GM23338 (cell line): ENCODE measurements at regions not wholly inside any gene's neighbourhood (a gene's known extent, or its start where the extent isn't known, plus 50 kb on each side); places are given as distances from the start of the nearest gene placed in this dataset.

Source experiments
- ATAC-seq: fragments of 200-7000 bp; cut with Tn5 transposase; 3 replicates; pipeline ENCODE4 v1.9.1; 2020
- DNase-seq: peaks from one replicate; pipeline ENCODE4 v3.0.0-alpha.2; 2015; ENCODE audit warnings: low spot score
- H2AFZ ChIP-seq: fragments of 200-600 bp; sonication (generic); 2 replicates; pipeline ENCODE4 v1.8.0; 2016; ENCODE audit warnings: antibody characterized with exemption, mild to moderate bottlenecking, moderate library complexity
- H3F3A ChIP-seq: fragments of 200-600 bp; sonication (generic); replicated peaks from 2 replicates; pipeline ENCODE4 v1.8.0; 2017; ENCODE audit warnings: antibody characterized with exemption, mixed run types, low read depth
- H3K27ac ChIP-seq: fragments of 200-600 bp; sonication (generic); 2 replicates; pipeline ENCODE4 v1.6.1; 2016; ENCODE audit warnings: low read depth
- H3K27me3 ChIP-seq: fragments of 200-600 bp; sonication (generic); 2 replicates; pipeline ENCODE4 v1.8.0; 2016; ENCODE audit warnings: mild to moderate bottlenecking, mixed run types, moderate library complexity; ENCODE audit not compliant: insufficient read depth
- H3K36me3 ChIP-seq: fragments of 200-600 bp; sonication (generic); 2 replicates; pipeline ENCODE4 v1.8.0; 2016; ENCODE audit warnings: mild to moderate bottlenecking; ENCODE audit not compliant: insufficient read depth
- H3K4me1 ChIP-seq: fragments of 200-600 bp; sonication (generic); 2 replicates; pipeline ENCODE4 v1.8.0; 2016; ENCODE audit warnings: mild to moderate bottlenecking, moderate library complexity; ENCODE audit not compliant: insufficient read depth
- H3K4me2 ChIP-seq: fragments of 200-600 bp; sonication (generic); 2 replicates; pipeline ENCODE4 v1.7.1; 2017; ENCODE audit warnings: mixed run types
- H3K4me3 ChIP-seq: fragments of 200-600 bp; sonication (generic); 2 replicates; pipeline ENCODE4 v1.6.1; 2016; ENCODE audit warnings: mixed run types
- H3K79me2 ChIP-seq: fragments of 200-600 bp; sonication (generic); replicated peaks from 2 replicates; pipeline ENCODE4 v1.8.0; 2017; ENCODE audit warnings: mild to moderate bottlenecking; ENCODE audit not compliant: insufficient read depth
- H3K9me2 ChIP-seq: fragments of 200-600 bp; sonication (generic); 2 replicates; pipeline ENCODE4 v1.8.0; 2017; ENCODE audit not compliant: insufficient read depth
- H4K20me1 ChIP-seq: fragments of 200-600 bp; sonication (generic); replicated peaks from 2 replicates; pipeline ENCODE4 v1.8.0; 2017; ENCODE audit warnings: mild to moderate bottlenecking; ENCODE audit not compliant: insufficient read depth
- H3K27ac Mint-ChIP-seq: 2 replicates; pipeline ENCODE4 v1.8.0; 2020; ENCODE audit warnings: inconsistent platforms, mild to moderate bottlenecking, moderate library complexity, mixed read lengths
- H3K27me3 Mint-ChIP-seq: 3 replicates; pipeline ENCODE4 v1.8.0; 2022; ENCODE audit warnings: low read depth, mild to moderate bottlenecking, moderate library complexity, mixed read lengths, inconsistent platforms; ENCODE audit not compliant: insufficient read depth, poor library complexity
- H3K36me3 Mint-ChIP-seq: 3 replicates; pipeline ENCODE4 v1.8.0; 2021; ENCODE audit warnings: low read depth, mild to moderate bottlenecking, inconsistent platforms, moderate library complexity, mixed read lengths
- H3K4me1 Mint-ChIP-seq: 3 replicates; pipeline ENCODE4 v1.8.0; 2020; ENCODE audit warnings: mild to moderate bottlenecking, inconsistent platforms, mixed read lengths
- H3K4me3 Mint-ChIP-seq: 3 replicates; pipeline ENCODE4 v1.8.0; 2021; ENCODE audit warnings: moderate library complexity, mild to moderate bottlenecking, inconsistent platforms, mixed read lengths
- H3K9me3 Mint-ChIP-seq: 3 replicates; pipeline ENCODE4 v1.8.0; 2020; ENCODE audit warnings: moderate library complexity, mild to moderate bottlenecking, inconsistent platforms, mixed read lengths
- CREB1 ChIP-seq: fragments of 250-450 bp; sonication (Bioruptor Pico); IDR thresholded peaks from 2 replicates; pipeline ENCODE4 v1.5.0; 2020; ENCODE audit warnings: low read depth, mild to moderate bottlenecking, moderate library complexity
- EZH2 ChIP-seq: fragments of 200-600 bp; sonication (generic); IDR thresholded peaks from one replicate; pipeline ENCODE4 v1.8.0; 2017; ENCODE audit warnings: antibody characterized with exemption, mild to moderate bottlenecking, low read depth; ENCODE audit not compliant: unreplicated experiment
- EZH2phosphoT487 ChIP-seq: fragments of 200-600 bp; sonication (generic); IDR thresholded peaks from one replicate; pipeline ENCODE4 v1.8.1; 2018; ENCODE audit warnings: antibody characterized with exemption; ENCODE audit not compliant: unreplicated experiment
- JUNB ChIP-seq: IDR thresholded peaks from one replicate; pipeline ENCODE4 v1.6.1; 2016; ENCODE audit warnings: antibody characterized with exemption; ENCODE audit not compliant: unreplicated experiment
- NANOG ChIP-seq: IDR thresholded peaks from 2 replicates; pipeline ENCODE4 v1.6.1; 2016; ENCODE audit warnings: antibody characterized with exemption, borderline replicate concordance
- POLR2AphosphoS5 ChIP-seq: IDR thresholded peaks from 2 replicates; pipeline ENCODE4 v1.6.1; 2016; ENCODE audit warnings: antibody characterized with exemption, low read depth
- STAT1 ChIP-seq: IDR thresholded peaks from one replicate; pipeline ENCODE4 v1.6.1; 2016; ENCODE audit warnings: antibody characterized with exemption; ENCODE audit not compliant: unreplicated experiment
- ZNF114 ChIP-seq: fragments of 250-450 bp; sonication (Bioruptor Pico); IDR thresholded peaks from 2 replicates; pipeline ENCODE4 v1.5.0; 2020; ENCODE audit warnings: mild to moderate bottlenecking, moderate library complexity
- ZNF331 ChIP-seq: fragments of 250-450 bp; sonication (Bioruptor Pico); IDR thresholded peaks from 2 replicates; pipeline ENCODE4 v1.5.0; 2020; ENCODE audit warnings: low read depth, mild to moderate bottlenecking, moderate library complexity
- TF ChIP-seq, protein P1 (sequence below), 2 experiments: fragments of 200-600 bp in 1 of 2; sonication (generic) in 1 of 2; conservative IDR thresholded peaks; 2 replicates each; pipeline versions ENCODE4 v1.5.1 to v1.6.1; 2016 to 2017; ENCODE audit warnings: antibody characterized with exemption in 2 of 2, low read depth in 2 of 2, mild to moderate bottlenecking in 2 of 2, moderate library complexity in 1 of 2
- TF ChIP-seq, protein P2 (sequence below): IDR thresholded peaks from one replicate; pipeline ENCODE4 v1.6.1; 2018; ENCODE audit warnings: antibody characterized with exemption; ENCODE audit not compliant: unreplicated experiment
- TF ChIP-seq, protein P3 (sequence below): fragments of 250-450 bp; sonication (Bioruptor Pico); IDR thresholded peaks from 2 replicates; pipeline ENCODE4 v1.5.0; 2020; ENCODE audit warnings: mild to moderate bottlenecking, moderate library complexity
- TF ChIP-seq, protein P4 (sequence below): IDR thresholded peaks from 2 replicates; pipeline ENCODE4 v1.6.1; 2016; ENCODE audit warnings: antibody characterized with exemption

DNA sequence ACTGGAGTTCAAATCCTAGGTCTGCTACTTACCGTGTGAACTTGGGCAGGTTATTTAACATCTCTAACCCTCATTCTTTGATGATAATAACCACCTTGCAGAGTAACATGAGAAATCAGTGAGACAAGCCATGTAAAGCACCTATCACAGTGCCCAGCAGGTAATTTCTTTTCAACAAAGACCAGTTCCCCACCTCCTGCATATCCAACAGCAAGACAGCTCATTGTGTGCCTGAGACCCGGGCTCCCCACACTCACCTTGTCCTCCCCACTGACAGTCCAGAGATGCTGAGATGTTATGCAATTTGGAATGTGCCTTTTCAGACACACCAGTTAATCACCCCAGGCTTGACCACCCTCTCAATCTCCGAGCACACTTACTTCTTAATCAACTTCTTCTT, 367.6 kb upstream of the DAB1 start:
- Mint-ChIP-seq H3K4me3 (no peak overlapping the region), H3K27ac (no peak overlapping the region), H3K27me3 (no peaks in the 10 kb centered on the region), H3K9me3 (no peaks in the 10 kb centered on the region), H3K4me1 (peaks cover 13% of the 10 kb centered on the region), H3K36me3 (no peaks in the 10 kb centered on the region)
- TF ChIP-seq, protein P1, sequence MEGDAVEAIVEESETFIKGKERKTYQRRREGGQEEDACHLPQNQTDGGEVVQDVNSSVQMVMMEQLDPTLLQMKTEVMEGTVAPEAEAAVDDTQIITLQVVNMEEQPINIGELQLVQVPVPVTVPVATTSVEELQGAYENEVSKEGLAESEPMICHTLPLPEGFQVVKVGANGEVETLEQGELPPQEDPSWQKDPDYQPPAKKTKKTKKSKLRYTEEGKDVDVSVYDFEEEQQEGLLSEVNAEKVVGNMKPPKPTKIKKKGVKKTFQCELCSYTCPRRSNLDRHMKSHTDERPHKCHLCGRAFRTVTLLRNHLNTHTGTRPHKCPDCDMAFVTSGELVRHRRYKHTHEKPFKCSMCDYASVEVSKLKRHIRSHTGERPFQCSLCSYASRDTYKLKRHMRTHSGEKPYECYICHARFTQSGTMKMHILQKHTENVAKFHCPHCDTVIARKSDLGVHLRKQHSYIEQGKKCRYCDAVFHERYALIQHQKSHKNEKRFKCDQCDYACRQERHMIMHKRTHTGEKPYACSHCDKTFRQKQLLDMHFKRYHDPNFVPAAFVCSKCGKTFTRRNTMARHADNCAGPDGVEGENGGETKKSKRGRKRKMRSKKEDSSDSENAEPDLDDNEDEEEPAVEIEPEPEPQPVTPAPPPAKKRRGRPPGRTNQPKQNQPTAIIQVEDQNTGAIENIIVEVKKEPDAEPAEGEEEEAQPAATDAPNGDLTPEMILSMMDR (conservative IDR thresholded peaks at IDR 0.05; ENCODE audit: low read depth in 2 of 2): no peak
- TF ChIP-seq, protein P2, sequence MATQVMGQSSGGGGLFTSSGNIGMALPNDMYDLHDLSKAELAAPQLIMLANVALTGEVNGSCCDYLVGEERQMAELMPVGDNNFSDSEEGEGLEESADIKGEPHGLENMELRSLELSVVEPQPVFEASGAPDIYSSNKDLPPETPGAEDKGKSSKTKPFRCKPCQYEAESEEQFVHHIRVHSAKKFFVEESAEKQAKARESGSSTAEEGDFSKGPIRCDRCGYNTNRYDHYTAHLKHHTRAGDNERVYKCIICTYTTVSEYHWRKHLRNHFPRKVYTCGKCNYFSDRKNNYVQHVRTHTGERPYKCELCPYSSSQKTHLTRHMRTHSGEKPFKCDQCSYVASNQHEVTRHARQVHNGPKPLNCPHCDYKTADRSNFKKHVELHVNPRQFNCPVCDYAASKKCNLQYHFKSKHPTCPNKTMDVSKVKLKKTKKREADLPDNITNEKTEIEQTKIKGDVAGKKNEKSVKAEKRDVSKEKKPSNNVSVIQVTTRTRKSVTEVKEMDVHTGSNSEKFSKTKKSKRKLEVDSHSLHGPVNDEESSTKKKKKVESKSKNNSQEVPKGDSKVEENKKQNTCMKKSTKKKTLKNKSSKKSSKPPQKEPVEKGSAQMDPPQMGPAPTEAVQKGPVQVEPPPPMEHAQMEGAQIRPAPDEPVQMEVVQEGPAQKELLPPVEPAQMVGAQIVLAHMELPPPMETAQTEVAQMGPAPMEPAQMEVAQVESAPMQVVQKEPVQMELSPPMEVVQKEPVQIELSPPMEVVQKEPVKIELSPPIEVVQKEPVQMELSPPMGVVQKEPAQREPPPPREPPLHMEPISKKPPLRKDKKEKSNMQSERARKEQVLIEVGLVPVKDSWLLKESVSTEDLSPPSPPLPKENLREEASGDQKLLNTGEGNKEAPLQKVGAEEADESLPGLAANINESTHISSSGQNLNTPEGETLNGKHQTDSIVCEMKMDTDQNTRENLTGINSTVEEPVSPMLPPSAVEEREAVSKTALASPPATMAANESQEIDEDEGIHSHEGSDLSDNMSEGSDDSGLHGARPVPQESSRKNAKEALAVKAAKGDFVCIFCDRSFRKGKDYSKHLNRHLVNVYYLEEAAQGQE: no peak
- TF ChIP-seq STAT1 (no peak), ZNF114 (CRISPR knock-in tag) (no peak), EZH2phosphoT487 (no peak), EZH2 (no peak), NANOG (no peak), JUNB (no peak), ZNF331 (CRISPR knock-in tag) (no peak), POLR2AphosphoS5 (no peak), CREB1 (no peak)
- TF ChIP-seq, protein P3, sequence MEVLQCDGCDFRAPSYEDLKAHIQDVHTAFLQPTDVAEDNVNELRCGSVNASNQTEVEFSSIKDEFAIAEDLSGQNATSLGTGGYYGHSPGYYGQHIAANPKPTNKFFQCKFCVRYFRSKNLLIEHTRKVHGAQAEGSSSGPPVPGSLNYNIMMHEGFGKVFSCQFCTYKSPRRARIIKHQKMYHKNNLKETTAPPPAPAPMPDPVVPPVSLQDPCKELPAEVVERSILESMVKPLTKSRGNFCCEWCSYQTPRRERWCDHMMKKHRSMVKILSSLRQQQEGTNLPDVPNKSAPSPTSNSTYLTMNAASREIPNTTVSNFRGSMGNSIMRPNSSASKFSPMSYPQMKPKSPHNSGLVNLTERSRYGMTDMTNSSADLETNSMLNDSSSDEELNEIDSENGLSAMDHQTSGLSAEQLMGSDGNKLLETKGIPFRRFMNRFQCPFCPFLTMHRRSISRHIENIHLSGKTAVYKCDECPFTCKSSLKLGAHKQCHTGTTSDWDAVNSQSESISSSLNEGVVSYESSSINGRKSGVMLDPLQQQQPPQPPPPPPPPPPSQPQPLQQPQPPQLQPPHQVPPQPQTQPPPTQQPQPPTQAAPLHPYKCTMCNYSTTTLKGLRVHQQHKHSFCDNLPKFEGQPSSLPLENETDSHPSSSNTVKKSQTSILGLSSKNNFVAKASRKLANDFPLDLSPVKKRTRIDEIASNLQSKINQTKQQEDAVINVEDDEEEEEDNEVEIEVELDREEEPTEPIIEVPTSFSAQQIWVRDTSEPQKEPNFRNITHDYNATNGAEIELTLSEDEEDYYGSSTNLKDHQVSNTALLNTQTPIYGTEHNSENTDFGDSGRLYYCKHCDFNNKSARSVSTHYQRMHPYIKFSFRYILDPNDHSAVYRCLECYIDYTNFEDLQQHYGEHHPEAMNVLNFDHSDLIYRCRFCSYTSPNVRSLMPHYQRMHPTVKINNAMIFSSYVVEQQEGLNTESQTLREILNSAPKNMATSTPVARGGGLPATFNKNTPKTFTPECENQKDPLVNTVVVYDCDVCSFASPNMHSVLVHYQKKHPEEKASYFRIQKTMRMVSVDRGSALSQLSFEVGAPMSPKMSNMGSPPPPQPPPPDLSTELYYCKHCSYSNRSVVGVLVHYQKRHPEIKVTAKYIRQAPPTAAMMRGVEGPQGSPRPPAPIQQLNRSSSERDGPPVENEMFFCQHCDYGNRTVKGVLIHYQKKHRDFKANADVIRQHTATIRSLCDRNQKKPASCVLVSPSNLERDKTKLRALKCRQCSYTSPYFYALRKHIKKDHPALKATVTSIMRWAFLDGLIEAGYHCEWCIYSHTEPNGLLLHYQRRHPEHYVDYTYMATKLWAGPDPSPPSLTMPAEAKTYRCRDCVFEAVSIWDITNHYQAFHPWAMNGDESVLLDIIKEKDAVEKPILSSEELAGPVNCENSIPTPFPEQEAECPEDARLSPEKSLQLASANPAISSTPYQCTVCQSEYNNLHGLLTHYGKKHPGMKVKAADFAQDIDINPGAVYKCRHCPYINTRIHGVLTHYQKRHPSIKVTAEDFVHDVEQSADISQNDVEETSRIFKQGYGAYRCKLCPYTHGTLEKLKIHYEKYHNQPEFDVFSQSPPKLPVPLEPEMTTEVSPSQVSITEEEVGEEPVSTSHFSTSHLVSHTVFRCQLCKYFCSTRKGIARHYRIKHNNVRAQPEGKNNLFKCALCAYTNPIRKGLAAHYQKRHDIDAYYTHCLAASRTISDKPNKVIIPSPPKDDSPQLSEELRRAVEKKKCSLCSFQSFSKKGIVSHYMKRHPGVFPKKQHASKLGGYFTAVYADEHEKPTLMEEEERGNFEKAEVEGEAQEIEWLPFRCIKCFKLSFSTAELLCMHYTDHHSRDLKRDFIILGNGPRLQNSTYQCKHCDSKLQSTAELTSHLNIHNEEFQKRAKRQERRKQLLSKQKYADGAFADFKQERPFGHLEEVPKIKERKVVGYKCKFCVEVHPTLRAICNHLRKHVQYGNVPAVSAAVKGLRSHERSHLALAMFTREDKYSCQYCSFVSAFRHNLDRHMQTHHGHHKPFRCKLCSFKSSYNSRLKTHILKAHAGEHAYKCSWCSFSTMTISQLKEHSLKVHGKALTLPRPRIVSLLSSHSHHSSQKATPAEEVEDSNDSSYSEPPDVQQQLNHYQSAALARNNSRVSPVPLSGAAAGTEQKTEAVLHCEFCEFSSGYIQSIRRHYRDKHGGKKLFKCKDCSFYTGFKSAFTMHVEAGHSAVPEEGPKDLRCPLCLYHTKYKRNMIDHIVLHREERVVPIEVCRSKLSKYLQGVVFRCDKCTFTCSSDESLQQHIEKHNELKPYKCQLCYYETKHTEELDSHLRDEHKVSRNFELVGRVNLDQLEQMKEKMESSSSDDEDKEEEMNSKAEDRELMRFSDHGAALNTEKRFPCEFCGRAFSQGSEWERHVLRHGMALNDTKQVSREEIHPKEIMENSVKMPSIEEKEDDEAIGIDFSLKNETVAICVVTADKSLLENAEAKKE (CRISPR knock-in tag): no peak
- TF ChIP-seq, protein P4, sequence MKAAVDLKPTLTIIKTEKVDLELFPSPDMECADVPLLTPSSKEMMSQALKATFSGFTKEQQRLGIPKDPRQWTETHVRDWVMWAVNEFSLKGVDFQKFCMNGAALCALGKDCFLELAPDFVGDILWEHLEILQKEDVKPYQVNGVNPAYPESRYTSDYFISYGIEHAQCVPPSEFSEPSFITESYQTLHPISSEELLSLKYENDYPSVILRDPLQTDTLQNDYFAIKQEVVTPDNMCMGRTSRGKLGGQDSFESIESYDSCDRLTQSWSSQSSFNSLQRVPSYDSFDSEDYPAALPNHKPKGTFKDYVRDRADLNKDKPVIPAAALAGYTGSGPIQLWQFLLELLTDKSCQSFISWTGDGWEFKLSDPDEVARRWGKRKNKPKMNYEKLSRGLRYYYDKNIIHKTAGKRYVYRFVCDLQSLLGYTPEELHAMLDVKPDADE: no peak
- DNase-seq (no peak), ATAC-seq (peak; percentile 74)
- H2AFZ ChIP-seq: no peak overlapping the region
- H4K20me1 ChIP-seq: no peaks in the 10 kb centered on the region
- H3K4me2 ChIP-seq: no peak overlapping the region
- no peaks in the 10 kb centered on the region for H3F3A ChIP-seq
- H3K4me3 ChIP-seq: no peak overlapping the region
- H3K9me2 ChIP-seq: peaks cover 21% of the 10 kb centered on the region; the same call in 1 of the 2 replicates
- no peaks in the 10 kb centered on the region for H3K27me3 ChIP-seq
- no peaks in the 10 kb centered on the region for H3K36me3 ChIP-seq
- H3K4me1 ChIP-seq: no peaks in the 10 kb centered on the region; the same call in 1 of the 2 replicates
- no peak overlapping the region for H3K27ac ChIP-seq
- no peaks in the 10 kb centered on the region for H3K79me2 ChIP-seq
